Dendritic cell treated with granulocyte-macrophage colony-stimulating factor and Interleukin-4, amounts not matched to agents 40 ng/mL and 50 ng/mL, for 4 days (primary cell): ENCODE measurements at regions not wholly inside any gene's neighbourhood (a gene's known extent, or its start where the extent isn't known, plus 50 kb on each side); places are given as distances from the start of the nearest gene placed in this dataset.
A peak's percentile ranks its signal among the peaks of the same experiment; 100 is the strongest.

ENCODE experiments used
- H3K27ac Mint-ChIP-seq: one replicate; pipeline ENCODE4 v1.8.0; 2022; ENCODE audit warnings: mild to moderate bottlenecking, mixed read lengths
- H3K27me3 Mint-ChIP-seq: one replicate; pipeline ENCODE4 v1.8.0; 2022; ENCODE audit warnings: mild to moderate bottlenecking, mixed read lengths
- H3K36me3 Mint-ChIP-seq: one replicate; pipeline ENCODE4 v1.8.0; 2022; ENCODE audit warnings: low read depth, mixed read lengths
- H3K4me1 Mint-ChIP-seq: one replicate; pipeline ENCODE4 v1.8.0; 2022; ENCODE audit warnings: low read depth, mixed read lengths
- H3K4me3 Mint-ChIP-seq: one replicate; pipeline ENCODE4 v1.8.0; 2022; ENCODE audit warnings: mild to moderate bottlenecking, moderate library complexity, mixed read lengths
- H3K9me3 Mint-ChIP-seq: one replicate; pipeline ENCODE4 v1.8.0; 2022; ENCODE audit warnings: mixed read lengths
- intact Hi-C: fragments of 100-400 bp; cut with micrococcal nuclease; formaldehyde crosslinking; loops from one replicate; pipeline ENCODE4 v1.15.0; 2022

- intact Hi-C loops, result no loop called here
- no peaks in the 10 kb centered on the region for H3K36me3 Mint-ChIP-seq
- peaks cover 4% of the 10 kb centered on the region for H3K27me3 Mint-ChIP-seq
Observed at GRCh38 chr3:167958141-167958540, 137.6 kb downstream of the GOLIM4 start.

GRCh38 chr3:167952969-167953368, 142.8 kb downstream of the GOLIM4 start:
- Mint-ChIP-seq H3K27me3 (peaks cover 8% of the 10 kb centered on the region), H3K4me3 (no peak overlapping the region), H3K36me3 (no peaks in the 10 kb centered on the region), H3K4me1 (no peaks in the 10 kb centered on the region), H3K9me3 (no peaks in the 10 kb centered on the region), H3K27ac (no peak overlapping the region)
- intact Hi-C loops, result no loop called here

More at GRCh38 chr3:167958141-167958540, 137.6 kb downstream of the GOLIM4 start:
- Mint-ChIP-seq H3K4me1 (no peaks in the 10 kb centered on the region), H3K9me3 (no peaks in the 10 kb centered on the region), H3K4me3 (no peak overlapping the region), H3K27ac (no peak overlapping the region)

- Mint-ChIP-seq H3K27me3 (peaks cover 21% of the 10 kb centered on the region), H3K4me1 (no peaks in the 10 kb centered on the region), H3K4me3 (no peak overlapping the region), H3K9me3 (no peaks in the 10 kb centered on the region), H3K27ac (no peak overlapping the region), H3K36me3 (no peaks in the 10 kb centered on the region)
- intact Hi-C loops, result no loop called here
Observed at GRCh38 chr3:167950212-167950611, 145.5 kb downstream of the GOLIM4 start.

- H3K4me1 Mint-ChIP-seq, result peaks cover 27% of the 10 kb centered on the region
- H3K27me3 Mint-ChIP-seq, result peaks cover 60% of the 10 kb centered on the region
- peak overlapping the region; percentile 35 for H3K27ac Mint-ChIP-seq
- H3K36me3 Mint-ChIP-seq, result no peaks in the 10 kb centered on the region
- H3K4me3 Mint-ChIP-seq, result peak overlapping the region; percentile 26
- intact Hi-C loops, result no loop called here
- no peaks in the 10 kb centered on the region for H3K9me3 Mint-ChIP-seq
Observed at GRCh38 chr3:167941234-167941995, 154.3 kb downstream of the GOLIM4 start.

- H3K27ac Mint-ChIP-seq, result peak overlapping the region; percentile 34
- H3K27me3 Mint-ChIP-seq, result peaks cover 62% of the 10 kb centered on the region
- H3K36me3 Mint-ChIP-seq, result no peaks in the 10 kb centered on the region
- H3K4me1 Mint-ChIP-seq, result peaks cover 27% of the 10 kb centered on the region
- intact Hi-C loops, result no loop called here
- no peaks in the 10 kb centered on the region for H3K9me3 Mint-ChIP-seq
- no peak overlapping the region for H3K4me3 Mint-ChIP-seq
Observed at GRCh38 chr3:167940241-167940640, 155.5 kb downstream of the GOLIM4 start.

- intact Hi-C loops, result no loop called here
- Mint-ChIP-seq H3K27me3 (peaks cover 54% of the 10 kb centered on the region), H3K27ac (no peak overlapping the region), H3K4me3 (no peak overlapping the region), H3K9me3 (no peaks in the 10 kb centered on the region), H3K4me1 (peaks cover 27% of the 10 kb centered on the region), H3K36me3 (no peaks in the 10 kb centered on the region)
Observed at GRCh38 chr3:167938516-167938915, 157.2 kb downstream of the GOLIM4 start.

- no peaks in the 10 kb centered on the region for H3K9me3 Mint-ChIP-seq
- H3K27me3 Mint-ChIP-seq, result peaks cover 37% of the 10 kb centered on the region
Observed at GRCh38 chr3:167936019-167936418, 159.7 kb downstream of the GOLIM4 start.

GRCh38 chr3:167930453-167930852, 165.3 kb downstream of the GOLIM4 start:
- intact Hi-C loops, result no loop called here
- peaks cover 9% of the 10 kb centered on the region for H3K27me3 Mint-ChIP-seq
- H3K9me3 Mint-ChIP-seq, result no peaks in the 10 kb centered on the region
- no peaks in the 10 kb centered on the region for H3K4me1 Mint-ChIP-seq
- no peak overlapping the region for H3K27ac Mint-ChIP-seq
- H3K36me3 Mint-ChIP-seq, result no peaks in the 10 kb centered on the region
- H3K4me3 Mint-ChIP-seq, result no peak overlapping the region

More at GRCh38 chr3:167936019-167936418, 159.7 kb downstream of the GOLIM4 start:
- Mint-ChIP-seq H3K4me1 (peaks cover 14% of the 10 kb centered on the region), H3K27ac (no peak overlapping the region), H3K36me3 (no peaks in the 10 kb centered on the region), H3K4me3 (no peak overlapping the region)
- intact Hi-C loops, result no loop called here

- H3K27ac Mint-ChIP-seq, result no peak overlapping the region
- H3K4me3 Mint-ChIP-seq, result no peak overlapping the region
- H3K4me1 Mint-ChIP-seq, result no peaks in the 10 kb centered on the region
- no peaks in the 10 kb centered on the region for H3K9me3 Mint-ChIP-seq
- intact Hi-C loops, result loop anchor here (5.0 kb wide), 1 partner anchor 237 kb away; no protein-coding TSS in a partner anchor
- H3K36me3 Mint-ChIP-seq, result no peaks in the 10 kb centered on the region
- H3K27me3 Mint-ChIP-seq, result peaks cover 9% of the 10 kb centered on the region
Observed at GRCh38 chr3:167929968-167930367, 165.8 kb downstream of the GOLIM4 start.

- H3K36me3 Mint-ChIP-seq, result no peaks in the 10 kb centered on the region
- no peak overlapping the region for H3K27ac Mint-ChIP-seq
- H3K4me1 Mint-ChIP-seq, result no peaks in the 10 kb centered on the region
- no peaks in the 10 kb centered on the region for H3K9me3 Mint-ChIP-seq
- peaks cover 8% of the 10 kb centered on the region for H3K27me3 Mint-ChIP-seq
- no peak overlapping the region for H3K4me3 Mint-ChIP-seq
- intact Hi-C loops, result loop anchor here (5.0 kb wide), 1 partner anchor 239 kb away; no protein-coding TSS in a partner anchor
Observed at GRCh38 chr3:167928381-167928780, 167.3 kb downstream of the GOLIM4 start.

- no peaks in the 10 kb centered on the region for H3K36me3 Mint-ChIP-seq
- no peak overlapping the region for H3K4me3 Mint-ChIP-seq
- no peaks in the 10 kb centered on the region for H3K9me3 Mint-ChIP-seq
- H3K27me3 Mint-ChIP-seq, result peaks cover 5% of the 10 kb centered on the region
- H3K27ac Mint-ChIP-seq, result no peak overlapping the region
- intact Hi-C loops, result no loop called here
- H3K4me1 Mint-ChIP-seq, result peaks cover 3% of the 10 kb centered on the region
Observed at GRCh38 chr3:167920747-167921146, 175.0 kb downstream of the GOLIM4 start.

GRCh38 chr3:167919590-167919989, 176.1 kb downstream of the GOLIM4 start:
- Mint-ChIP-seq H3K4me3 (no peak overlapping the region), H3K36me3 (no peaks in the 10 kb centered on the region), H3K4me1 (peaks cover 4% of the 10 kb centered on the region), H3K27me3 (peaks cover 5% of the 10 kb centered on the region), H3K27ac (no peak overlapping the region), H3K9me3 (no peaks in the 10 kb centered on the region)
- intact Hi-C loops, result no loop called here

- no peak overlapping the region for H3K4me3 Mint-ChIP-seq
- H3K27me3 Mint-ChIP-seq, result peaks cover 1% of the 10 kb centered on the region
- H3K9me3 Mint-ChIP-seq, result no peaks in the 10 kb centered on the region
- H3K4me1 Mint-ChIP-seq, result peaks cover 4% of the 10 kb centered on the region
- no peaks in the 10 kb centered on the region for H3K36me3 Mint-ChIP-seq
- H3K27ac Mint-ChIP-seq, result no peak overlapping the region
- intact Hi-C loops, result no loop called here
Observed at GRCh38 chr3:167918686-167919085, 177.0 kb downstream of the GOLIM4 start.

- Mint-ChIP-seq H3K27me3 (peaks cover 1% of the 10 kb centered on the region), H3K36me3 (no peaks in the 10 kb centered on the region), H3K4me3 (no peak overlapping the region), H3K27ac (no peak overlapping the region), H3K9me3 (no peaks in the 10 kb centered on the region), H3K4me1 (peaks cover 10% of the 10 kb centered on the region)
- intact Hi-C loops, result no loop called here
Observed at GRCh38 chr3:167918008-167918596, 177.6 kb downstream of the GOLIM4 start.
